ENCODE measurements at regions not wholly inside any gene's neighbourhood (a gene's known extent, or its start where the extent isn't known, plus 50 kb on each side); places are given as distances from the start of the nearest gene placed in this dataset.

- no peak for TF ChIP-seq FOXM1 (IDR thresholded peaks at IDR 0.05; ENCODE audit: borderline replicate concordance)
- TF ChIP-seq PKNOX1 (IDR thresholded peaks at IDR 0.05): no peak
- TF ChIP-seq SP1 (IDR thresholded peaks at IDR 0.05): no peak
- TF ChIP-seq ELF4 (IDR thresholded peaks at IDR 0.05): no peak
- TF ChIP-seq L3MBTL2 (conservative IDR thresholded peaks at IDR 0.05): no peak
- TF ChIP-seq LEF1 (IDR thresholded peaks at IDR 0.05; ENCODE audit: borderline replicate concordance): no peak
- TF ChIP-seq ARNT (IDR thresholded peaks at IDR 0.05): no peak
Measured at GRCh38 chr2:220000586-220000985, 373.2 kb downstream of the SLC4A3 start.

Data from HEK293T (cell line).